ENCODE measurements at regions not wholly inside any gene's neighbourhood (a gene's known extent, or its start where the extent isn't known, plus 50 kb on each side); places are given as distances from the start of the nearest gene placed in this dataset.

GRCh38 chr3:27657871-27658270, 64.3 kb downstream of the EOMES start:
- Histone ChIP-seq H3K4me1 (ENCODE audit: low read length) (no peaks in the 10 kb centered on the region), H3K9ac (ENCODE audit: low read length) (no peak overlapping the region), H3K9me3 (replicated peaks; ENCODE audit: insufficient read depth, low read length) (no peaks in the 10 kb centered on the region), H3K27me3 (replicated peaks; ENCODE audit: insufficient read depth, low read length) (no peaks in the 10 kb centered on the region), H3K27ac (ENCODE audit: low read length) (no peak overlapping the region), H4K20me1 (ENCODE audit: insufficient read depth, low read length) (no peaks in the 10 kb centered on the region), H3F3A (ENCODE audit: insufficient read depth, low read length) (no peaks in the 10 kb centered on the region), H3K36me3 (replicated peaks; ENCODE audit: insufficient read depth, low read length) (no peaks in the 10 kb centered on the region), H3K79me2 (ENCODE audit: low read length) (no peaks in the 10 kb centered on the region), H3K4me3 (ENCODE audit: low read length) (no peak overlapping the region), H3K4me2 (ENCODE audit: low read depth, low read length) (no peak overlapping the region), H3K9me2 (replicated peaks; ENCODE audit: insufficient read depth, low read length) (no peaks in the 10 kb centered on the region), H2AFZ (ENCODE audit: low read length) (no peak overlapping the region)
- no peak for TF ChIP-seq EZH2 (optimal IDR thresholded peaks at IDR 0.05; ENCODE audit: low read depth, low read length)
- TF ChIP-seq EZH2phosphoT487 (IDR thresholded peaks at IDR 0.05; ENCODE audit: low read length): no peak
- TF ChIP-seq CTCF (IDR thresholded peaks at IDR 0.05; ENCODE audit: low read length): no peak
- DNase-seq: no peak

- no peaks in the 10 kb centered on the region for H3K4me1 ChIP-seq (ENCODE audit: low read length)
- no peaks in the 10 kb centered on the region for H3F3A ChIP-seq (ENCODE audit: insufficient read depth, low read length)
- no peaks in the 10 kb centered on the region for H4K20me1 ChIP-seq (ENCODE audit: insufficient read depth, low read length)
- H2AFZ ChIP-seq (ENCODE audit: low read length): no peak overlapping the region
- H3K9me2 ChIP-seq (replicated peaks; ENCODE audit: insufficient read depth, low read length): no peaks in the 10 kb centered on the region
- H3K4me2 ChIP-seq (ENCODE audit: low read depth, low read length): no peak overlapping the region
- no peaks in the 10 kb centered on the region for H3K9me3 ChIP-seq (replicated peaks; ENCODE audit: insufficient read depth, low read length)
- no peaks in the 10 kb centered on the region for H3K36me3 ChIP-seq (replicated peaks; ENCODE audit: insufficient read depth, low read length)
- TF ChIP-seq EZH2phosphoT487 (IDR thresholded peaks at IDR 0.05; ENCODE audit: low read length) (no peak), CTCF (IDR thresholded peaks at IDR 0.05; ENCODE audit: low read length) (no peak), EZH2 (optimal IDR thresholded peaks at IDR 0.05; ENCODE audit: low read depth, low read length) (no peak)
- H3K79me2 ChIP-seq (ENCODE audit: low read length): no peaks in the 10 kb centered on the region
- no peak overlapping the region for H3K4me3 ChIP-seq (ENCODE audit: low read length)
- no peak overlapping the region for H3K9ac ChIP-seq (ENCODE audit: low read length)
- no peak for DNase-seq
- no peak overlapping the region for H3K27ac ChIP-seq (ENCODE audit: low read length)
- H3K27me3 ChIP-seq (replicated peaks; ENCODE audit: insufficient read depth, low read length): no peaks in the 10 kb centered on the region
Measured at GRCh38 chr3:27657404-27657803, 64.7 kb downstream of the EOMES start.

GRCh38 chr3:27656790-27657189, 65.3 kb downstream of the EOMES start:
- no peaks in the 10 kb centered on the region for H3K9me3 ChIP-seq (replicated peaks; ENCODE audit: insufficient read depth, low read length)
- no peak for DNase-seq
- no peaks in the 10 kb centered on the region for H3K4me1 ChIP-seq (ENCODE audit: low read length)

GRCh38 chr3:27655547-27655946, 66.6 kb downstream of the EOMES start:
- no peaks in the 10 kb centered on the region for H3K36me3 ChIP-seq (replicated peaks; ENCODE audit: insufficient read depth, low read length)
- H3K27ac ChIP-seq (ENCODE audit: low read length): no peak overlapping the region
- no peaks in the 10 kb centered on the region for H3F3A ChIP-seq (ENCODE audit: insufficient read depth, low read length)
- no peak overlapping the region for H3K4me2 ChIP-seq (ENCODE audit: low read depth, low read length)
- H3K27me3 ChIP-seq (replicated peaks; ENCODE audit: insufficient read depth, low read length): no peaks in the 10 kb centered on the region
- no peak overlapping the region for H3K4me3 ChIP-seq (ENCODE audit: low read length)
- H4K20me1 ChIP-seq (ENCODE audit: insufficient read depth, low read length): no peaks in the 10 kb centered on the region
- no peaks in the 10 kb centered on the region for H3K9me2 ChIP-seq (replicated peaks; ENCODE audit: insufficient read depth, low read length)
- H3K79me2 ChIP-seq (ENCODE audit: low read length): no peaks in the 10 kb centered on the region
- no peaks in the 10 kb centered on the region for H3K9me3 ChIP-seq (replicated peaks; ENCODE audit: insufficient read depth, low read length)
- no peak overlapping the region for H3K9ac ChIP-seq (ENCODE audit: low read length)
- TF ChIP-seq EZH2 (optimal IDR thresholded peaks at IDR 0.05; ENCODE audit: low read depth, low read length) (no peak), CTCF (IDR thresholded peaks at IDR 0.05; ENCODE audit: low read length) (no peak), EZH2phosphoT487 (IDR thresholded peaks at IDR 0.05; ENCODE audit: low read length) (no peak)
- DNase-seq: no peak
- H3K4me1 ChIP-seq (ENCODE audit: low read length): no peaks in the 10 kb centered on the region
- H2AFZ ChIP-seq (ENCODE audit: low read length): no peak overlapping the region

More at GRCh38 chr3:27656790-27657189, 65.3 kb downstream of the EOMES start:
- no peaks in the 10 kb centered on the region for H3K9me2 ChIP-seq (replicated peaks; ENCODE audit: insufficient read depth, low read length)
- no peaks in the 10 kb centered on the region for H3K27me3 ChIP-seq (replicated peaks; ENCODE audit: insufficient read depth, low read length)
- no peaks in the 10 kb centered on the region for H3K79me2 ChIP-seq (ENCODE audit: low read length)
- no peak overlapping the region for H3K4me2 ChIP-seq (ENCODE audit: low read depth, low read length)
- H4K20me1 ChIP-seq (ENCODE audit: insufficient read depth, low read length): no peaks in the 10 kb centered on the region
- no peak overlapping the region for H3K9ac ChIP-seq (ENCODE audit: low read length)
- H3F3A ChIP-seq (ENCODE audit: insufficient read depth, low read length): no peaks in the 10 kb centered on the region
- H3K4me3 ChIP-seq (ENCODE audit: low read length): no peak overlapping the region
- H3K27ac ChIP-seq (ENCODE audit: low read length): no peak overlapping the region
- TF ChIP-seq EZH2phosphoT487 (IDR thresholded peaks at IDR 0.05; ENCODE audit: low read length) (no peak), EZH2 (optimal IDR thresholded peaks at IDR 0.05; ENCODE audit: low read depth, low read length) (no peak)
- H3K36me3 ChIP-seq (replicated peaks; ENCODE audit: insufficient read depth, low read length): no peaks in the 10 kb centered on the region
- H2AFZ ChIP-seq (ENCODE audit: low read length): no peak overlapping the region

All from MM.1S (cell line).